GM20431 (cell line): ENCODE measurements at regions not wholly inside any gene's neighbourhood (a gene's known extent, or its start where the extent isn't known, plus 50 kb on each side); places are given as distances from the start of the nearest gene placed in this dataset.

Source experiments
- in situ Hi-C: fragments of 300-500 bp; cut with MseI, MboI; formaldehyde crosslinking; loops from one replicate; pipeline ENCODE4 v1.15.0; 2020; ENCODE audit warnings: low sequenced_read_pairs; ENCODE audit not compliant: unreplicated experiment

DNA sequence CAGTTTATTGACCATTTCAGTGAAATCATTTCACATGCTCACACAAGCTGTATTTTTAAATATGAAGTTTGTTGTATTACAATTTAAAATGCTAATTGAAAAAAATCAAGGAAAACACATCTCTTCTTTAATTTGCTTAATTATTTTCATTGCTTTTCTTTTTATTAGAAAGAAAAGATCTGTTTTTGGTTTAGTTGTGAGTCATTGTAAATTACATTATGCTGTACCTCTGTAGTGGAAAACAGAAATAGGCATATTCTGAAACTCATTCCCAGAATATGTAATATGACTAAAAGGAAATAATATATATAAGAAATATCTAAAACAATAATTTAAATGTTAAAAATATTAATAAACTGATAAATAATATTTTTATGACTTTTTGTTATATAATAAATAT, 161.9 kb downstream of the HGF start:
- in situ Hi-C loops: no loop called here

DNA sequence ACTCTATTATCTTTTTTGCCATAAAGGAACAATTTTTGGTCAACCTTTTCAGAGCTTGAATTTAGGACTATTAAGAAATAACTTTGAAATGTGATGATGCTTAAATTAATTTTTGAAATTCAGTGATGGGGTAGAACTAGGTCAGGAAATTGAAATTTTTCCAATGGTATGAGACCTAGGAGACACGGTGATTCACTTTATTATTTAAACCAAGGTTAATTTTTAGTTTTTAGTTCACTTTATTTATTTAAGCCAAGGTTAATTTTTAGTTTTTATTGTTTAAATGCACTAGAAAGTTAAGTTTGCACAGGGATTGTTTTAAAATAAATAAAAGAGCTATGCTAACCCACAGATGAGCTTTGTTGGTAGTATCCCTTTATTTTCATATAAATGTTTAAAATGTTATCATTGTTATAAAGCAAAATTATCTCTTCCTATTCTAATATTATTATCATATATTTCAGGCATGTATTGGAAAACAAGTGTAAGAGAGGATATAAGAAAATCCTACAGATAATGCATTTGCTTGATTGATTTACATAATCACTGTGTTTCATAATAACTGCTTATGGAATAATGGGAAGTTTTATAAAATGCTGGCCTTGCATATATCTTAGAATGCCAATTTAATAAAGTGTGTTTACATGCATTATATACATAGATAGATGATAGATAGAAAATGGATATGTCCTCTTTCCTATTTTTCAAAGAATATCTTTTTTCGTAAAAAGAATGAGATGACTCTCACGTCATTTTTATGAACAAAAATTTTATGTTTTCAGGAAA, 163.6 kb downstream of the HGF start:
- in situ Hi-C loops: no loop called here

DNA sequence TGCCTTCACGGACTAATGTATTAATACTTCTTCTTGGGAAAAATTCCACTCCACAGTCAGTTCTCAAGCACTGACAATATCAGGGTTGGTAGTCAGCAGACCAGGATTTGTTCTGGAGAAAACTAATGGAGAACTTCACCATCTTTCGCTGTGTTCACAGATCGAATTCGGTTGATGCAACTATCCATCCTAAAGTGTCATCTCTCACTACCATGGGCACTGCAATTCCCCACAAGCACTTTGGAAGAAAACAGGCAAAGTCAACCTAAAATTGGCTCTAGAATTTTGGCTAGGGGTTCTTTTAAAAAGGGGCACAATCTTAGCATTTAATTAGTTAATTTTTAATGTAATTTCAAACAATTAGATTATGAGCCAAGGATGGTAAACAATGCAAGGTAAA, 164.4 kb downstream of the HGF start:
- in situ Hi-C loops: no loop called here

DNA sequence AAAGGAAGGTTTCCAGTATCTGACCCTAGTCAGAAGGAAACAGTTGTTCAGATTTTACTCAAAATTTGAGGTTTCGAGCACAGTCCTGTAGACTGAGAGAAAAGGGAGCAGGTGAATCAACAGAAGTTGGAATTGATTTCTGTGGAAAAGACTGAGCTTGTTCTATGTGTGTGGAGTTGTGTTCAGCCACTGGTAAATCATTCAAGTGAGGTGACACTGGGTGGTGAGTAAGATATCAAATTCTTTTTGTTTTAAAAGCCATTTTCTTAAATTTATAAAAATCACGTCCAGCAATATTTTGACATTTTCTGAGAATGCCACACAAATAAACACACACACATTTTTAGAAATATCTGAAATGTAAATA, 165.1 kb downstream of the HGF start:
- in situ Hi-C loops: no loop called here

DNA sequence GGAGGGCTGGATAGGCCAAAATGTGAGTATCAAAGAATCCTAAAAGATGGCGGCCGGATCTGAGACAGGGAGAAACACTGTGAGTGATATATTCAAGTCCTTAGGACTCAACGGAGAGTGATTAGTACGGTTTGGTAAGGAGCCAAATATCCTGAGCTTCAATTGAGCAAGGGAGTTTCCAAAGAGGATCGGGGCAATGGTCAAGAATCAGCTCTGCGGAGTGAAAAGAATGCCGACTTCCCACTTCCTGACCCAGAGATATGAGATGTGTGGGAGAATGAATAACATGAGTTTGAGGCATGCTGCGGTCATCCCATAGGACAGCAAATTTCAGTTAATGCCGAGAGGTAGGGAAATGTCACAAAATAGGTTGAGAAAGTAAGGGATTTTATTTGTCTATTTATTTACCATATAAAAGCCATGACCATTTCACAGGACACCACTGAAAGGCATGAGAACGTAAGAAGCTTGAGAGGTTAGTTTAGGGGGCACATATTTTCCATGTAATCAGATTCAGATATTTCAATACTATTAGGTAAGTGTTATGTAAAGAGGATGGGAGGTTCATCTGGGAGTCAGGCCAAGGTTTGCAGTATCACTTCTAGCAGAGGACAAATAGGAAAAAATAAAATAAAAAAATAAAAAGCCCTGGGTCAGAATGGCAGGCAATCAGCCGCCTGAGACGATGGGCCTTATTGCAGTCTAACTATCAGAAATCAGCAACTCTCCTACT, 165.6 kb downstream of the HGF start:
- in situ Hi-C loops: no loop called here

DNA sequence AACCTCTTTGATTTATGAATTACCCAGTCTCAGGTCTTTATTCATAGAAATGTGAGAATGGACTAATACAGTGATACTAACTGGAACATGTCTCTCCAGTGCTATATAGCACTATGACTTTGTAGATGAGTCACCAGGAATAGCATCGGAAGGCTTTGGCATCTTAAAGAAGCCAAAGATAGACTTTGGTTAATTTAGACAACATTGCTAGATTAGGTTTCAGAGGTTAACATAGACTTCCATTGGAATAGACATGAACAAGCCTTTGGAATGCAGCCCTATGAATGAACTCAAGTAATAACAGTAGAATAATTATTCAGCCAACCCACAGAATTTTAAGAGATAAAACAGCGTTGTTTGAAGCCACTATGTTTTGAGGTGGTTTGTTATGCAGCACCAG, 169.2 kb downstream of the HGF start:
- in situ Hi-C loops: no loop called here

DNA sequence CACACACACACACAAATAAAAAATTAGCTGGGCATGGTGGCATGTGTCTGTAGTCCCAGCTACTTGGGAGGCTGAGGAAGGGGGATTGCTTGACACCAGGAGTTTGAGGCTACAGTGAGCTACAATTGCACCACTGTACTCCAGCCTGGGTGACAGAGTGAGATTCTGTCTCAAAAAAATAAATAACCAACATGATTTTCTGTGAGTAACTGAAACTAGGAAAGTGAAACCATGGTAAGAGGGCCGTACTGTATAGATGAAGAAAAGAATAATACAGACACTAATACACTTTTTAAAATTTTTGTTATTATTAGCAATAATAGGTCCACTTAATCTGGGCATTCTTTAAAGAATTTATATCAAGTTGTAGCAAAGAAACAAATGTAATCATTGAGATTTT, 170.9 kb downstream of the HGF start:
- in situ Hi-C loops: no loop called here

DNA sequence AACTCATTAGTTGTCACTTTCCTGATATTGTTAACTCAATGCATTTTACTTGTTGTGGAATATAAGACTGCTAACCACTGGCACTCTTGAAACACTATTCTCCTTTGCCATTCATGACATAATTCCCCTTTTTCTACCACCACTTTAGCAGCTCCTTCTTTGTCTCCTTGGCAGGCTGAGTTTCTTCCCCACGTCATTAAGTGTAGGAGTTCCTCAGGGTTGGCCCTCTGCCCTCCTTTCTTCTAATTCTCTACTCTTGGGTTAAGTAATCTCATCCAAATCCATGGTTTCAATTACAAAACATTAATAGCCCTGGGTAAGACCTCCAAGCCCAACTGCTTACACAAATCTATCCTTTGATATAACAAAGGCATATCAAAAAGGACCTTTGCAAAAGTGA, 175.1 kb downstream of the HGF start:
- in situ Hi-C loops: no loop called here

DNA sequence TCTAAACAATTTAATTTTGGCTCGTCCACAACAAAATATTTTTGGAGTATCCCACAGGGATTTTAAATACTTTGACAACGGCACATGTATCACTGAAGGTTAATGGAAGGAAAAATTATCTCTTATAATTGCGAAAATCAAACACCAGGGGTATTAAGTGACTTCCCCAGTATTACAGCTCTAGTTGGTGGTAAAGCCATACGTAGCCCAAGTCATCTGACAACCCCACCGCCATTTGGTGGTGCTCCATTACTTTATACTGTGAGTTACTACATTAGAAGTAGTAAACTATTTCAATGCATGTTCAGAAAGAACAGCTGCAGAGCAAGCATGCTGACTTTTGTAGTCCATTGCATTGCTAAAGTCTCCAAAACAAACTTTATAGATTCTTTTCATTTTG, 179.7 kb downstream of the HGF start:
- in situ Hi-C loops: no loop called here

DNA sequence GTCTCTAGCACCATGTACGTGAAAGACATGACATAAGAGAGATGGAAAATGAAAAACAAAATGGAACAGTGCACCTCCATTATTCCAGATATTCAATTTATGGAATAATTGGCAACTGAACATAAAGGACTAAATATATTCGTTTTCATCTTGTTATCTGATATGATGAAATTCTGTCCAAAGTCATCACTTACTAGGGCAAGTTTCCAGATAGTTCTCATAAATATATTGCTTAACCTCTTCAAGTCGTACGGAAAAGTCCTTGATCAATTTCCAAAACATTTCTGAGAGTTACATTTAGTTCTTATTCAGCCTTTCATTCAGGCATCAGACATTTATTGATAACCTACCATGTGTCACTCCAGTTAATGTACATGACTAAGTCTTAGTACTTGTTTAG, 185.2 kb downstream of the HGF start:
- in situ Hi-C loops: no loop called here

DNA sequence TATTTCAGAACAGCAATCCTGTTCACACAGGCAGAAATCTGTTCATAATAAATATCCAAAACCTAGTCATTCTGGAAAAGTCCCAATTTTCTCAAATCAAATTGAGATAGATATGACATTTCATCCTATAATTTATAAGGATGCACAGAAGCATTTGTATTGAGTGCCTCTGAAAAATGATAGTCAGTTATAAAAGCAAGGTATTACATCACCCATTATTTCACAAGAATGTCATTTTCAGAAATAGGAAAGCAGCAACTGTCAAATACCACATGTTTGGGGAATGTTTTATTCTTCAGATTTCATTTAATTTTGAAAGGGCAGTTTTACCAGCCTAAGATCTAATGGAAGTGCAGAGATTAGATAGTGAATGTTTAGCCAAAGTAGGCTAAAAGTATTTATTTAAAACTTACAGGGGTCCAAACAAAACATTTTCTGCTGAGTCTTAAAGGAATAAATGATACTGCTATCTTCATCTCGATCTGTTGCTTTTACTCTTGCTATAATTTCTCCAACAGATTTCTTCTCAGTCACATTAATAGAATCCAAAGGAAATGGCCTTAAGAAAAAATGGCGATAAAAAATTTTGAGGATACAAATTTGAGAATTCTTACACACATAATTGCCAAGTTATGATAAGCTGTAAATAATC, 185.8 kb downstream of the HGF start:
- in situ Hi-C loops: no loop called here

DNA sequence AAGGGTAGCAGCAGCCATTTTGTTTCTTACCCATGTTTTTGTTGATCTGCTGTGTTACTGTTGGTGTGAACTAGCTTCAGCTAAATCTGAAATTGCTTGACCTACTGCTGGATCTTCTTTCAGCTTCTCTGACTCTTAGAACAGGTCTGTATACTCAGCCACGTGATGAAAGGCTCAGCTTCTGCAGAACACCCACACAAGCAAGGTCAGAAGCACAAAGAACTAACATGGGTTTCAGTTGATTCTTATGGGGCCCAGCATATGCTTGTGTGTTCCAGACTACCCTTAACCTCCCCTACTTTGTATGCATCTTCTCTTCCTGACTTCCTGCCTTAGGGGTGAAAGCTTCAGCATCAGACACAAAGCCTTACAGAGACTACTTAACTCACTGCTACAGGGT, 186.8 kb downstream of the HGF start:
- in situ Hi-C loops: no loop called here

DNA sequence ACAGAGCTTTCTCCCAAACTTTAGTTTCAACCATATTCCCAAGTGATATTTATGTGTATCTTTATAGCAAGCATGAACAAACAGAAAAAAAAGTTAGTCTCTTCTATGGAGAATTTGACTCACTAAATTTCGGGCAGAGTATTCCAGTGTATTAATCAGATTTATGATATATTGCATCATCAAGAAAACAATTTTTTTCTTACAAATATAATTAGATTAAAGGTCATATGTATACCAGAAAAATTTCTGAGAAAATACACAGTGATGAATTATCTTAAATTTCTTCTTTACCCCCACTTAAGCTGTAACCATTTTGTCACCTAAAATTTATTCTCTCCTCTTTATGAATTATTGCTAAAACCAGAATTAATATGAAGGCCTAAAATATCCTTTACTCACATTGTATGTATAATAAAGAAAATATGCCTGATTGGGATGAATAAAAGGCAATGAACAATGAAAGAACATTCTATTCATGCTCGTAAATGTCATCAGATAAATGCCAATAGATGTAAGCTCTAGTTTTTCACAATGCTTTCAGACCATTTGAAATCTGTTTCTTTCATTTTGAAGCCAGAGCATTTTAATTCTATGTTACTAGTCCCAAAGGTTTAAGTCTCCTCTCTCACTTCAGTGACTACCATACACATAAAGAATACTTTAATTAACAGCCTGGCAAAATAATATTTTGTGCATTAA, 192.1 kb downstream of the HGF start:
- in situ Hi-C loops: no loop called here

DNA sequence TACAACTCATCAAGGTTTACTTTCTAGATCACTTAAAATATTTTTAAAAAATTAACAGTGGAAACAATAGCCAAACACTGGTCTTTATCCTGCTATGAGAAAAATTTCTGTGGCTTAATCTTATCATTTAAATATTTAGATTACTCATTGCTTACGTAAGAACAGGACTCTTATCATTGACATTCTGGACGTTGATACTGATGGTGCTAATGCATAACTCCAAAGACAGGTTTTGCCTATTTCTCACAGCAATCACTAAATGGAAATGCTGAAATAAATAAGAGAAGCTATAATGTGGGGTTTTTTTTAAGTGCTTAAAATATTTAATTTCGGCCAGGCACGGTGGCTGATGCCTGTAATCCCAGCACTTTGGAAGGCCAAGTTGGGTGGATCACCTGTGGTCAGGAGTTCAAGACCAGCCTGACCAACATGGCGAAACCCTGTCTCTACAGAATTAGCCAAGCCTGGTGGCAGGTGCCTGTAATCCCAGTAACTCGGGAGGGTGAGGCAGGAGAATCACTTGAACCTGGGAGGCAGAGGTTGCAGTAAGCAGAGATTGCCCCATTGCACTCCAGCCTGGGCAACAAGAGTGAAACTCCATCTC, 195.0 kb downstream of the HGF start:
- in situ Hi-C loops: no loop called here

DNA sequence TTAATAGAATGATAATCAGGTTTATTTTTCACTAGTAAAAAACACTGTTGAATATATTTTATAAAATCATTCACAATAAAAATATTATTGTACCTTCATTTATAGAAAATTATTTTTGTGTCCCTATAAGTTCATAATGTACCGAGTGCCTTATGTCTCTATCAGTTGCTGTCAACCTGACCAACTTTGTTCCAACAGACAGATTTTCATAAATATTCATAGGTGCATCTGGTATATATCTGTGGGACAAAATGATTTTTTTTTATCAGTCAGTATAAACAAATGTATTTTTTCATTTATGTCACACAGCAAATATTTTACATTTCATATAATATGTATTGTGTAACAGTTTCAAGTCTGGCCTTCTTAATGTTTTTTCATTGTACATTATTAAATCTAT, 195.9 kb downstream of the HGF start:
- in situ Hi-C loops: no loop called here

DNA sequence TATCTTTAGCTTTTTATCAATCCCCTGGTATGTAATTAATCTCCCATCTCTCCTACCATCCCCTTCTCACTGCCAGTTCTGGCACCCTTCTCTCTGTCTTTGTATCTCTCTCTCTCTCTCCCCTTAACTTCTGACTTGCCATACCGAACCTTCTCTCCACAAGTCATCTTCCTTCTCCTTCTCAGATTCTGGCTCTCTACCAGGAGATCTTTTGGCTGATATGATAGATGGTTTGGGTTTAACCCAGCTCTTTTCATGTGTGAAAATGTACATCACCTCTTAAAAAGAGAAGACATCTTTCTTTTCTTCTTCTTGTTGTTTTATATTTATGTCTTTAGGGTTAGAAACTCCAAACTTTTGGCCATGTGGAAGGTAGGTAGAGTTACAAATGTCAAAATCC, 196.7 kb downstream of the HGF start:
- in situ Hi-C loops: no loop called here

DNA sequence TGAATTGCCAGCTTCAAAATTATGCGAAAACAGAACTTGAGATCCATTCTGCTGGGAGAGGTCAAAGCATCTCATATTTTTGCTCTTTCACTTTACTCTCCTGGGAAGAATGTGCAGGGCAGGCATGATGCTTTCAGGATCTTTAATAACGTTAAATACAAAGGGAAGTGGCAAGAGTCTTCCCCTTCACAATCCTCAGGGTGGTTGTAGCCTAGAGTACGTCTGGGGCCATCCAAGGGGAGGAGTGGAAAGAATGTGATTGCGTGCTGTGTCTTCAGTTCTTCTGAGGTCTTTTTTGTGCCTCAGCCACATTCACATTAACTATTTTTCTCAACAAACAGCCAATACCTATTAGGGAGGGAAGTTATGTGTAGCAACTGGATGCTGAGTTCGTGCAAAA, 207.3 kb downstream of the HGF start:
- in situ Hi-C loops: no loop called here

DNA sequence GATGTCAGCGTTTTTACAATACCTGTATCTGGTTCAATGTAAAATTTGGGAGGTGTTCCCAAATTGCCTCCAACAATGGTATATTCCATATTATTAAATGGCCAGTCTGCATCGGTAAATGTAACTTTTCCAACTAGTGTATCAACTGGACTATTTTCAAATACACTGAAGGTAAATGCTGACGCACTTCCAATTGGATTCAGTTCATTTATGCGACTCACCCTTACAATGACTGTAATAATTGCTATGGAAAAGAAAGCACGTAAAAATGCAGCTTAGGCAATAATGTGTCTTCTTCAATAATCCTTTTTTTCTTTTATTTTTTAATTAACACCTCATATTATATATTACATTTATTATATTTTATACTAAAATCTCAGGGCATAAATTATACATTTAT, 209.1 kb downstream of the HGF start:
- in situ Hi-C loops: no loop called here

DNA sequence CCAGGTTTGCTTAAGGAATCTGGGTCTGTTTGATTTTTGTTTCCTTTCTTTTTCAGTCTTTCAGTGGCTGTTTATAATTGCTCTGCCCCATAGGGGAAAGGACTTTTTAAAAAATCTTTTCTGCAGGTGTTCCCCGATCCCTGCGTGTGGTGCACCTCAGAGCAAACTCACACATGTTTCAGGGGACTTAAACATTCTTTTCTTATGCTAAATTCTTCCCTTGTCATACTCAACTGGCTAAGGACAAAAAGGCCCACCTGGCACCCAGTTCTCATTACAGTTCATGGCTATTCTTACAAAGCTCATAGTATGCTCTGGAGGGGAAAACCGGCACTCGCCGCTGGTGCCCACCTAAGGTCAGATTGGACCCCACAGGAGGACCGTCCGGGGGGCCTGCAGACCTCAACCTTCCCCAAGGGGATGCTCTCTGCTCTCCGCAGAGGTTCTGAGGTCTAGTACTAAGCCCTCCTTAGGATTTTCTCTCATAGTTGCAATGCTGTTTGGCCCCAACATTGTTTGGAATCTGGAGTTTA, 220.3 kb downstream of the HGF start:
- in situ Hi-C loops: no loop called here

DNA sequence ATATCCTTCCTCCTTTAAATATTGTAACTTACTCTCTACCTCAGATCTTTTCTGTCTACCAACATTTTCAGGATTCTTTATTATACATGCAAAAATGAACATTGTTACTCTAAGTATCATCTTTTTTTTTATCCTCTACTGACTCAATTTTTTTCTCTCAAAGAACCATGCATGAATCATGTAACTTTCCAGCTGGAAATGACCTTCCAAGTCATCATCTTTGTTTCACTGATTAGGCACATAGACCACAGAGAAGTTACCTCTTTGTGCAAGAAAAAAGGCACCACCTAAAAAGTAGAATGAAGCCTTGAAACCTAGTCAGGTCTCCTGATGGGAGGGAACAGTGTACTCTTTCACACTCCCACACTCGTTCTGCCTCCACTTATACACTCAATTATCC, 234.9 kb downstream of the HGF start:
- in situ Hi-C loops: no loop called here
